IPS-18c (cell line): ENCODE measurements at regions not wholly inside any gene's neighbourhood (a gene's known extent, or its start where the extent isn't known, plus 50 kb on each side); places are given as distances from the start of the nearest gene placed in this dataset.

ENCODE experiments used
- H3K4me3 ChIP-seq: 2 replicates; pipeline ENCODE4 v1.7.0; 2013; ENCODE audit warnings: low read depth, mild to moderate bottlenecking, low read length, moderate library complexity; ENCODE audit not compliant: insufficient read depth
- H3K9me3 ChIP-seq: one replicate; pipeline ENCODE4 v1.6.1; 2013; ENCODE audit warnings: mild to moderate bottlenecking, low read length, moderate library complexity; ENCODE audit not compliant: control insufficient read depth, insufficient read depth

- Histone ChIP-seq H3K9me3 (peaks cover 3% of the 10 kb centered on the region), H3K4me3 (no peak overlapping the region)
Observed at GRCh38 chr19:28873301-28873700, 339.6 kb downstream of the UQCRFS1 start.

DNA sequence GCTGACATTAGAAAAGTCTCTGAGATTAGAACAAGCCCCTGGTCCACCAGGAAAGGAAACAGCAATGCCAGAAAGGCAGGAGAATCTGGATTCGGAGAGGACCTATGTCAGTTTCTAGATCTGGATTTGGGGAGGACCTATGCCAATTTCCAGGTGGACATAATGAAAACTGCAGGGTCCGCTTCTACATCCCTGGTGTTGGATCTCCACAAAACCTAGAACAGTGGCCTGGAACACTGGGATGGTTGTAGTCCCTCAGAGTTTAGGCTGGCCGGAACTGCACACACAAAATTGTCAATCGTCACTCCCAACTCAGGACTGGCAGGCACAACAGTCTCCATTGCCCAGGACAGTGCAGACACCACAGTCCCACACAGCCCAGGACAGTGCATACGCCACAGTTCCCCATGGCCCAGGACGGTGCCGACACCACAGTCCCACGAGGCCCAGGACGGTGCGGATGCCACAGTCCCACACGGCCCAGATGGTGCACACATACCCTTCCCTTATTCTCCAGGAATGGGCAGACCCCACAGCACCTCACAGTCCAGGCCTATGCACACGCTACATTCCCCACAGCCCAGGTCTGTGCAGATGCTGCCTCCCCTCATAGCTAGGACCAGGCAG is 341.7 kb downstream of the UQCRFS1 start:
- H3K4me3 ChIP-seq, result no peak overlapping the region
- peaks cover 3% of the 10 kb centered on the region for H3K9me3 ChIP-seq

- peaks cover 3% of the 10 kb centered on the region for H3K9me3 ChIP-seq
Observed at GRCh38 chr19:28869459-28869858, 343.5 kb downstream of the UQCRFS1 start.

GRCh38 chr19:28868836-28869235 is 344.1 kb downstream of the UQCRFS1 start:
- peaks cover 3% of the 10 kb centered on the region for H3K9me3 ChIP-seq
- H3K4me3 ChIP-seq, result no peak overlapping the region

More at GRCh38 chr19:28869459-28869858, 343.5 kb downstream of the UQCRFS1 start:
- no peak overlapping the region for H3K4me3 ChIP-seq

DNA sequence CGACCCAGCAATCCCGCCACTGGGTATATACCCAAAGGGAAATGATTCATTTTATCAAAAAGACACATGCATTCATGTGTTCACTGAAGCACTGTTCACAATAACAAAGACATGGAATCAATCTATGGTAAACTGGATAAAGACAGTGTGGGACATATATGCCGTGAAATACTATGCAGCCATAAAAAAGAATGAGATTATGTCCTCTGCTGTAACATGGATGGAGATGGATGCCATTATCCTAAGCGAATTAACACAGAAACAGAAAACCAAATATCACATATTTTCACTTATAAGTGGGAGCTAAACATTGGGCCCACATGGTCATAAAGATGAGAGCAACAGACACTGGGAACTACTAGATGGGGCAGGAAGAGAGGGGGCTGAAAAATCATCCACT is 345.0 kb downstream of the UQCRFS1 start:
- Histone ChIP-seq H3K4me3 (no peak overlapping the region), H3K9me3 (peaks cover 3% of the 10 kb centered on the region)

DNA sequence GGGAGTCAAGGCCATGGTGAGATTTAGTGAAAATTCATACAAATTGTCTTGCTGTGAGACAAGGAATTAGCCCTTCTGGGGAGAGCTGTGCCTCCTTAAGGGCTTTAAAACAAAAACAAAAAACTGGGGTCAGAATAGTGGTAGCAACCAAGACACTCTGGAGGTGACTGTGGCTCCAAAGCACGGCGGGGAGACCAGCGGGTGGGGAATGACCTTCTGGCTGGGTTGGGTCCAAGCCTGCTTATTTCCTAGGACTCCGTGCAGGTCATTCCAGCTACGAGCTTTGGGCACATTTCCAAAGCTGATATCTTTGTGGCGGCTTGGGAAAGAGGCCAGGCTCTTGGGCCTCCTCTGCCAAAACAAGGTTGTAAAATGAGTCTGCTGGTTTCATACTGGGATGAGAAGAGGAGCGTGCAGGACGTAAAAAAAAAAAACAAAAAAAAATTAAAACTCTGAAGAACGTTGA is 348.3 kb downstream of the UQCRFS1 start:
- no peak overlapping the region for H3K4me3 ChIP-seq

GRCh38 chr19:28864024-28864503 is 348.9 kb downstream of the UQCRFS1 start:
- H3K4me3 ChIP-seq, result no peak overlapping the region
- H3K9me3 ChIP-seq, result no peaks in the 10 kb centered on the region

More for the DNA sequence above, 348.3 kb downstream of the UQCRFS1 start:
- H3K9me3 ChIP-seq, result no peaks in the 10 kb centered on the region

DNA sequence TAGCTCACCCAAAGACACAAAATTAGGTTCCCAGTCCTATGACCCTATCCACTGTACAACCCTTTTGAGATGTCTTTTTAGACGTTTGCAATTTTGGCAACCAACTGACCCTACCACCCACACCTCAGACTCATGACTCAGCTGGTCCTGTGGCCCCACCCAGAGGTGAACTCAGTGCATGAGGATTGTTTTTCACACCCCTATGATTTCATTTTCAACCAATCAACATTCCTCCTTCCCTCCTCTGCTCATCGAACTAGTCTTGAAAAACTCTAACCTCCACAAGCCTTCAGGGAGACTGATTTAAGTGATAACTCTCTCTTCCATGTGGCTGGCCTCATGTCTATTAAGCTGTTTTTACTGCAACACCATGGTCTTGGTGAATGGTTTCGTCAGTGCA is 350.7 kb downstream of the UQCRFS1 start:
- no peak overlapping the region for H3K4me3 ChIP-seq

DNA sequence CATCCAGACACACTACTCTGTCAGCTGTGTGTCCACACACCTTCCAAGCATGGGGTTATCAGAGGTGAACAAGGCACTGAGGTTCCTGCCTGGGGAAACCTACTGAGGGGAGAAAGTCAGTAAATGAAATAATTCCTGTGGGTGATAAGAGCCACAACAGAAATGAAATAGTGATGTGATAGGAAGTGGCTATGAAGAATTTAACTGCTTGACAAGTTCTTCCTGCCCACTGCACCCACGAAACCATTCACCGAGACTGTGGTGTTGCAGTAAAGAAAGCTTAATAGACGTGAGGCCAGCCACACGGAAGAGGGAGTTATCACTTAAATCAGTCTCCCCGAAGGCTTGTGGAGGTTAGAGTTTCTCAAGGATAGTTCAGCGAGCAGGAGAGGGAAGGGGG is 353.1 kb downstream of the UQCRFS1 start:
- Histone ChIP-seq H3K9me3 (no peaks in the 10 kb centered on the region), H3K4me3 (no peak overlapping the region)

More for the DNA sequence above, 350.7 kb downstream of the UQCRFS1 start:
- no peaks in the 10 kb centered on the region for H3K9me3 ChIP-seq

GRCh38 chr19:28858933-28859332 is 354.0 kb downstream of the UQCRFS1 start:
- Histone ChIP-seq H3K4me3 (no peak overlapping the region), H3K9me3 (no peaks in the 10 kb centered on the region)

GRCh38 chr19:28857967-28858366 is 355.0 kb downstream of the UQCRFS1 start:
- H3K4me3 ChIP-seq, result no peak overlapping the region
- no peaks in the 10 kb centered on the region for H3K9me3 ChIP-seq

- no peak overlapping the region for H3K4me3 ChIP-seq
- no peaks in the 10 kb centered on the region for H3K9me3 ChIP-seq
Observed at GRCh38 chr19:28855216-28855615, 357.7 kb downstream of the UQCRFS1 start.

DNA sequence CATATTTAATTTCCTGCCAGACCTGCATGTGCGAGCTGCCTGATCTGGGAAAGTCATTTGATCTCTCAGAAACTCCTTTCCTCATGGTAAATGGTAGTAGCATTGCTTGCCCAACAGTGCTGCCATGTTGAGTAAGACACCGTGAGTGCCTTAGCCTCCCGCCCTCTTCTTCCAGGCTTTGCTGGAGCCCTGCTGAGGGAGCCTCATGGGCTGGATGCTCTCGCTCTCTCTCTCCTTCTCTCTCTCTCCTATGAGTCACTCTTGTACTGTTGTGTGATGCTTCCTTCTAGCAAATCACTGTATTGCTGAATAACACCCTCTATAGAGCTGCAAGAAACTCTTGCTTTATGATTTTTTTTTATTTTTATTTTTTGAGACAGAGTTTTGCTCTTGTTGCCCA is 365.5 kb downstream of the UQCRFS1 start:
- Histone ChIP-seq H3K9me3 (no peaks in the 10 kb centered on the region), H3K4me3 (no peak overlapping the region)

DNA sequence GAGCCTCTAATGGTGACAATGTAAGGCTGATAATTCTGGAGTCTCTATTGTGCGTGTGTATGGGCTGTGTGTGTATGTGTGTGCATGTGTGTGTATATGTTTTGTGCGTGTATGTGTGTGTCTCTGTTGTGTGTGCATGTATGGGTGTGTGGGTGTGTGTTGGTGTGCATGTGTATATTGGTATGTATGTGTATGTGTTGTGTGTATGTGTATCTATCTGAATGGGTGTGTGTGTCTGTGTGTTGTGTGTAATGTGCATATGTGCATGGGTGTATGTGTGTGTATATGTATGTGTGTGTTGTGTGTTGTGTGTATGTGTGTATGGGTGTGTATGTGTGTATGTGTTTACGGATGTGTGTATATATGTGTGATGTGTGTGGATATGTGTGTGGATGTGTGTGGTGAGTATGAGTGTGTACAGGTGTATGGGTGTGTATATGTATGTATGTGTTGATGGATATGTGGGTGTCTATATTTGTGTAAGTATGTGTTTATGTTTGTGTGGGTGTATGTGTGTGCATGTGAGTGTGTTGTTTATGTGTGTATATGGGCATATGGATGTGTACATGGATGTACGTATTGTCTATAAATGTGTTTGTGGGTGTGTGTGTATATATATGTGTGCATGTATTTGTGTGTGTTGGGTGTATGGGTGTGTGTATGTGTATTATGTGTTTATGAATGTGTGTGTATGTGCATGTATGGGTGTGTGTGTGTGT is 366.7 kb downstream of the UQCRFS1 start:
- H3K4me3 ChIP-seq, result no peak overlapping the region
- no peaks in the 10 kb centered on the region for H3K9me3 ChIP-seq

GRCh38 chr19:28843761-28844492 is 369.0 kb downstream of the UQCRFS1 start:
- no peak overlapping the region for H3K4me3 ChIP-seq

GRCh38 chr19:28841531-28841930 is 371.4 kb downstream of the UQCRFS1 start:
- Histone ChIP-seq H3K4me3 (no peak overlapping the region), H3K9me3 (no peaks in the 10 kb centered on the region)

More at GRCh38 chr19:28843761-28844492, 369.0 kb downstream of the UQCRFS1 start:
- H3K9me3 ChIP-seq, result no peaks in the 10 kb centered on the region

DNA sequence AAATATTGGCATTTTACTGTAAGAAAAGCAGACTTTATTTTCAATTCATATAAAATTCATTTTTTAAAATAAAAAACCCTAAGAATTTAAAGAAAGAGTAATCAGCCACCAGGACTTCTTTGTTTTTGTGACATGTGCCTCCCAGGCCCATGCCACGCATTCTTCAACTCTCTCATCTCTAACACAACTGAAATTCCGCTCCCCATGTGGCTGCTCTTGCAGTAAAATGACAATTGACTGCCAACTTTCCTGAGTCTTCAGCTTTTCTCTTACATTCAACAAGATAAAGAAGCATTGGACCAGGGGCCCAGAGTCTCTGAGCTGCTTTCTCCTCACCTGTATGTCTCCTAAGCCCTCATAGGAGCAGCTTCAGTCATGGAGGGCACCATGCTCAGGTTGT is 372.1 kb downstream of the UQCRFS1 start:
- Histone ChIP-seq H3K4me3 (no peak overlapping the region), H3K9me3 (no peaks in the 10 kb centered on the region)

DNA sequence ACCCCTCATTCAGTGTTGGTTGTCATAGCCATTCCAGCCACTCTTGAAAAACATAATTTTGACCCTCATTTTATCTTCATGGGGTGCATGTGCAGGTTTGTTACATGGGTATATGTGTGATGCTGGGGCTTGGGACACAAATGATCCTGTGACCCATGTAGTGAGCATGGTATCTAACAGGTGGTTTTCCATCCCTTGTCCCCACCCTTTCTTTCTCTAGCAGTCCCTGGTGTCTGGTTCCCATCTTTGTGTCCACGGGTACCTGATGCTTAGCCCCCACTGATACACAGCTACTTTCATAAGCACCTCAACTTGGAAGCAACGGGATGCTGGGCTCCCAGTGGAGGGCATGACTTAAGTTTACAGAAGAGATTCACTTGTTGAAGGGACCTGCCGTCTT is 373.5 kb downstream of the UQCRFS1 start:
- H3K9me3 ChIP-seq, result no peaks in the 10 kb centered on the region
- H3K4me3 ChIP-seq, result no peak overlapping the region
